ENCODE measurements at regions not wholly inside any gene's neighbourhood (a gene's known extent, or its start where the extent isn't known, plus 50 kb on each side); places are given as distances from the start of the nearest gene placed in this dataset.

- no peak for DNase-seq
- no peaks in the 10 kb centered on the region for H3K9me3 ChIP-seq (ENCODE audit: severe bottlenecking)
- no peaks in the 10 kb centered on the region for H3K36me3 ChIP-seq
- H3K4me3 ChIP-seq (ENCODE audit: low read depth, low read length) = no peak overlapping the region
- H3K27me3 ChIP-seq (ENCODE audit: insufficient read depth, low read depth, severe bottlenecking) = peaks cover 92% of the 10 kb centered on the region
- no peak overlapping the region for H3K27ac ChIP-seq
- TF ChIP-seq CTCF (IDR thresholded peaks at IDR 0.05; ENCODE audit: low read depth, low read length) = no peak
These were observed 279.8 kb downstream of the C1D start for GRCh38 chr2:67783026-67783425.

- no peak for TF ChIP-seq CTCF (IDR thresholded peaks at IDR 0.05; ENCODE audit: low read depth, low read length)
These were observed 272.2 kb downstream of the C1D start for GRCh38 chr2:67790622-67791021.

GRCh38 chr2:67792191-67792590 lies 270.6 kb downstream of the C1D start:
- no peak for DNase-seq
- peaks cover 3% of the 10 kb centered on the region for H3K9me3 ChIP-seq (ENCODE audit: severe bottlenecking)
- H3K36me3 ChIP-seq = no peaks in the 10 kb centered on the region
- H3K27me3 ChIP-seq (ENCODE audit: insufficient read depth, low read depth, severe bottlenecking) = peaks cover 92% of the 10 kb centered on the region
- TF ChIP-seq CTCF (IDR thresholded peaks at IDR 0.05; ENCODE audit: low read depth, low read length) = no peak
- H3K27ac ChIP-seq = no peak overlapping the region
- H3K4me3 ChIP-seq (ENCODE audit: low read depth, low read length) = no peak overlapping the region

More at GRCh38 chr2:67790622-67791021, 272.2 kb downstream of the C1D start:
- Histone ChIP-seq H3K27ac (no peak overlapping the region), H3K36me3 (no peaks in the 10 kb centered on the region), H3K4me3 (ENCODE audit: low read depth, low read length) (no peak overlapping the region), H3K27me3 (ENCODE audit: insufficient read depth, low read depth, severe bottlenecking) (peaks cover 94% of the 10 kb centered on the region), H3K9me3 (ENCODE audit: severe bottlenecking) (peaks cover 3% of the 10 kb centered on the region)
- no peak for DNase-seq

GRCh38 chr2:67792681-67793091 lies 270.1 kb downstream of the C1D start:
- Histone ChIP-seq H3K27me3 (ENCODE audit: insufficient read depth, low read depth, severe bottlenecking) (peaks cover 92% of the 10 kb centered on the region), H3K4me3 (ENCODE audit: low read depth, low read length) (no peak overlapping the region), H3K9me3 (ENCODE audit: severe bottlenecking) (peaks cover 3% of the 10 kb centered on the region), H3K27ac (no peak overlapping the region), H3K36me3 (no peaks in the 10 kb centered on the region)
- no peak for DNase-seq
- no peak for TF ChIP-seq CTCF (IDR thresholded peaks at IDR 0.05; ENCODE audit: low read depth, low read length)

- TF ChIP-seq CTCF (IDR thresholded peaks at IDR 0.05; ENCODE audit: low read depth, low read length) = no peak
- Histone ChIP-seq H3K4me3 (ENCODE audit: low read depth, low read length) (no peak overlapping the region), H3K27me3 (ENCODE audit: insufficient read depth, low read depth, severe bottlenecking) (peaks cover 94% of the 10 kb centered on the region), H3K27ac (no peak overlapping the region), H3K36me3 (no peaks in the 10 kb centered on the region), H3K9me3 (ENCODE audit: severe bottlenecking) (no peaks in the 10 kb centered on the region)
- DNase-seq = no peak
These were observed 264.8 kb downstream of the C1D start for GRCh38 chr2:67797801-67798540.
